ENCODE measurements at regions not wholly inside any gene's neighbourhood (a gene's known extent, or its start where the extent isn't known, plus 50 kb on each side); places are given as distances from the start of the nearest gene placed in this dataset.

GRCh38 chr3:24968036-24968435 is 460.0 kb upstream of the RARB start:
- no peak for TF ChIP-seq POLR2A (IDR thresholded peaks at IDR 0.05; ENCODE audit: extremely low read depth, insufficient read length)
- TF ChIP-seq CTCF (IDR thresholded peaks at IDR 0.05; ENCODE audit: low read depth, low read length): no peak

Data from NB4 (cell line).